ENCODE measurements at regions not wholly inside any gene's neighbourhood (a gene's known extent, or its start where the extent isn't known, plus 50 kb on each side); places are given as distances from the start of the nearest gene placed in this dataset.

- no peak for DNase-seq
Measured at GRCh38 chr2:42888321-42889245, 96.2 kb upstream of the HAAO start.

DNA sequence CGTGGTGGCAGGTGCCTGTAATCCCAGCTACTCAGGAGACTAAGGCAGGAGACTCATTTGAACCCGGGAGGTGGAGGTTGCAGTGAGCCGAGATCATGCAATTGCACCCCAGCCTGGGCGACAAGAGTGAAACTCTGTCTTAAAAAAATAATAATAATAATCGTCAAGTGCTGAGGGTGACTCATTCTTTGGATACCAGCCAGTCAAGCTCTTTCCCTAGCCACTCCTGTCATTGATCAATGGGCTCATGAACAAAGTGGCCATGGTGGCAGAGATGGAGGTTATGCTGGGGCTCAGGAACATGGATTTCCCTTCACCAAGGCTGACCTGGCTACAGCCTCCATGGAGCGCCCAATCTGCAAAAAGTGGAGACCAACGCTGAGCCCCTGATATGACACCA lies 94.5 kb upstream of the HAAO start:
- DNase-seq, result no peak

DNA sequence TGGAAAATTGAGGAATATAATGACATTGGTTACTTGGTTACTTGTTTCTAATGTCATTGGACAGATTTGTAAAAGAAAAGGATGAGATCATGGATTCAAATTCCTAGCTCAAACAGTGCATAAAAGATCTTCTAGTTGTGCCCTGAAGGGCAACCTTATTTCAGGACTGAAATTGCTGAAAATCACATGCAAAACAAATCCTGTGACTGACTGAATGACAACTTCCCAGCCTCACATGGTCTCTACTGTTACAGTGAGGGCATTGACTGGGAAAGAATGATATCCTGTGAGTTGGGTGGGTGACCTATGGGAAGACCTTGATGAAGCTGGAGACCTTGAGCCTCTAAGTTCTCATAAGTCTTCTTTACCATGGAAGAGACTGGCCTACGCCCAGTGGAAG lies 90.4 kb upstream of the HAAO start:
- DNase-seq, result no peak

DNA sequence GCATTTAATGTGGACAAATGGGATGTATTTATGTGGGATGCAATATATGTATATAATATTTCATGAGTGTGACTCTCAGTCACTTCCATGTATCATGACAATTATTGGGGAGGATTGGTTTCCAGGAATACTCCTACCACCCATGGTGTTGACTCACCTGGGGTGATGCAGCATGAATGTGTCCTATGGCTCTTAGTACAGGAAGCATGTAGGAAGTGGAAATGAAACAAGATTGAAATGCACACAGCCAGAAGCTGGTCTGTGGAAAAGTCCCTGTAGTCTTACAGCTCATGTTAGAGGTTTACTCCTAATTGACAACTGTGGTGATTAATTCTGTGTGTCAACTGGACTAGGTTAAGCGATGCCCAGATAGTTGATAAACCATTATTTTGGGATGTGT lies 89.3 kb upstream of the HAAO start:
- DNase-seq, result no peak

- DNase-seq, result no peak
Measured at GRCh38 chr2:42880738-42881690, 88.6 kb upstream of the HAAO start.

DNA sequence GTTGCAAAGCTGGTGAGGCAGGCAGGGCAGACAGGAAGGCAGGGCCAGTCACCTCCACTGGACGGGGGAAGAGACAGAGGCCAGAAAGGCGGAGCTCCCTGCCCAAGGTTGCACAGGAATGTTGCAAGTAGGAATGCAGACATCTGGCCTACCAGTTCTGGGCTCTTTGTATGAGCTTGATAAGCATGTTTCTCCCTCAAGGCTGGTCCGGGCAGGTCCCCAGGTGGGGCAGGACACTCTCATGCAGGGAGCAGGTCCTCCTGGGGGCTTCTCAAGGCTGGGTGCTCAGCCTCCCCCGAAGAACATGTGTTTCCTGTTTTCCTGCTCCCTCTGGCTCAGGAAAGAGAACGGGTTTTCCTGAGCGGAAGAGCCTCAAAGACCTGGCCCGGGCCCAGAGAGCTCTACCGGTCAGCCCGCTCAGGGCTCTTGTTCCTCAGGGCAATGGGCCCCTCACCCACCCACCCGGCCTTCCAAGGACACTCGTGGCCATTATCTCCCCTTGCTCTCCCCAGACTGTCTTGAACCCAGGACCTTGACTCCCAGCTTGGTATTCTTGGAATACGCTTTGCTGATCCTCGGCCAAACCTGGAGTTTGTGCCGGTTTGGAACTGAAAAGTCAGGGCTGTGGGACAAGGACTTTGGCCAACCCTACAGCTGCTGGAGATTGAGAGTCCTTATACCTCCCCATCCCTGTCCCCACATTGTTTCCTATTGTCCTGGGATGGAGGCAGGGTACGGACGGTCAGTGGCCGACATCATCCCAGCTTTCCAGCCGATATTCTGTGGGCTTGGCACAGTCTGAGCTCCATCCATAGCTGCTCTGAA lies 87.7 kb upstream of the HAAO start:
- no peak for DNase-seq

DNA sequence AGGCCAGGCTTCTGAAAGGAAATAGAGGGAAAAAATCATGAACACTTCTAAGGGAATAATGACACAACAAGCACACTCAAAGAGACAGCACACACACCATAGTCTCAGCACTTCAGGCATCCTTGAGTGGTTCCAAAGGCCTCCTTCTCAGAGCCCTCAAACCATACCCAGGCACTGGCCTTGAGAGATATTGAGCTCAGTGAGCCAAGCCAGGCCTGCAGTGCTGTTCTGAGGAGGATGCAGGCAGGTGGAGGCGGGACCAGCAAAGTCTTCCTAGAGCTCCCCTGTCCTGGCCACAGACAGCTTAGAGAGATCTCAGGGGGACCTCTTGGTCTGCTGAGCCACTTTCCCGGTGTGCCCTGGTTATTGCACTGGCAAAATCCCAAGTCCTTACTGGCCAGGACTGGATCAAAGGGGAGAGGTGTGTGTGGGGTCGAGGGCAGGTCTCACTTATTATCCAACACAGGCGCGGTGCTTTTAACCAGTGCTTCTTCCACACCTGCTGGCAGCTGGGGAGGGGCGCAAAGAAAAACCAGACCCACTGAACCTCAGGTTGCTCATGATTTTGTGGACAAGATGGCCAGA lies 86.8 kb upstream of the HAAO start:
- DNase-seq, result no peak

DNA sequence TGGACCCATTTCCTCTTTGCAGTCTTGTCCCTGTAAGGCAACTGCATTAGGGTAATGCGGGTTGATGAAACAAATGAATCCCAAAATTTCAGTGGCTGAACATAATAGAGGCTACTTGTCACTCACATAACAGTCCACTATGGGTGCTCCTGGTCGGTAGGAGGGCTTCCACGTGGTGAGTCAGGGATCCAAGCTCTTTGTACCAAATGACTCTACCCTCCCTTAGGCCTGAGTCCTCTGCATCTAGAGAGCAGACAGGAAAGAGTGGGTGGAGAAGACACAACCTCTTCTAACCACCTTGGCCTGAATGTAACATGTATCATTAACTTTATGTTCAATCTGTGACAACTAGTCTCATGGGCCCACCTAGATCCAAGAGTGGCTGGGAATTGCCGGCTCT lies 86.2 kb upstream of the HAAO start:
- DNase-seq, result no peak

GRCh38 chr2:42877936-42878335 lies 85.6 kb upstream of the HAAO start:
- DNase-seq, result no peak

GRCh38 chr2:42877511-42877910 lies 85.1 kb upstream of the HAAO start:
- DNase-seq, result no peak

GRCh38 chr2:42876326-42876751 lies 84.0 kb upstream of the HAAO start:
- DNase-seq, result no peak

GRCh38 chr2:42875880-42876279 lies 83.5 kb upstream of the HAAO start:
- no peak for DNase-seq

GRCh38 chr2:42874949-42875801 lies 82.8 kb upstream of the HAAO start:
- DNase-seq, result no peak

DNA sequence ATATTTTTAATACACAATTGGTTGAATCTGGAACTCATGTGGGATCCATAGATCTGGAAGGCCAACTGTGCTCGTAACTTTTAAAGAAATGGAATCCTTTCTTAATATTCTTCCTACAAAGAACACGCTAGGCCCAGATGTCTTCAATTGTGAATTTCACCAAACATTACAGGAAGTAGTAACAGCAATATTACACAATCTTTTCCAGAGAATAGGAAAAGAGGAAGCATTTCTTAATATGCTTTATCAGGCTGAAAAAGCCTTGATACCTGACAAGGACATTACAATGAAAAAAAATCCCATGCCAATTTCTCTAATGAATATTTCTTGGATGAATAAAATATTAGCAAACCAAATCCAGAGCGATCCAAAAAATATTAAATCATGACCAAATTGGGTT lies 80.3 kb upstream of the HAAO start:
- DNase-seq, result no peak

GRCh38 chr2:42871372-42871771 lies 79.0 kb upstream of the HAAO start:
- DNase-seq, result no peak

DNA sequence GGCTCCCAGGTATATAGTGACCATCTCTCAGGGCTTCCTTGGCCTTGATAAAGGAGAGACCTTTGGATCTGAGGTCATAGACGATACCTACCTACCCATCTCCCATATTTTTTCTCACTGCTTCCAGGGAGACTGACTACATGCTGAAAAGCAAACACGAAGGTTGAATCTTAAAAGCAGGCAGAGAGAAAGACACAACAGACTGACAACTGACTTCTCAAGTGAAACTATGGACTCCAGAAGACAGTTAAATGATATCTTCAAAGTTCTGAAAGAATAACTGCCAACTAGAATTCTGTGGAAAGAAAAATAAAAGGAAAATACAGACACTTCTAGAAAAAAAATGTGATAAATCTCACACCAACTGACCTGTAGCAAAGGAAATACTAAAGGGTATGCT lies 76.5 kb upstream of the HAAO start:
- DNase-seq, result no peak

DNA sequence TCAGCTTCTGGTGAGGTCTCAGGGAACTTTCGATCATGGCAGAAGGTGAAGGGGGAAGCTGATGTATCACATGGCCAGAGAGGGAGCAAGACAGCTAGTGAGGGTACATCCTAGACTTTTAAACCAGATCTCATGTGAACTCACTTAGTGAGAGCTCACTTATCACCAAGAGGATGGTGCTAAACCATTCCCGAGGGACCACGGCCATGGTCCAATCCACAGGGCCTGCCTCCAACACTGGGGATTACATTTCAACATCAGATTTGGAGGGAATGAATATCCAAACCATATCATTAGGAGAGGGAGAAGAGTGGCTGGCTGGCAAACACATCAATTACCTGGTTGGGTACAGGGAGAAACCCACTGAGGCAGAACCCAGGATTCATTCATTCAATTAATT lies 75.7 kb upstream of the HAAO start:
- DNase-seq, result no peak

DNA sequence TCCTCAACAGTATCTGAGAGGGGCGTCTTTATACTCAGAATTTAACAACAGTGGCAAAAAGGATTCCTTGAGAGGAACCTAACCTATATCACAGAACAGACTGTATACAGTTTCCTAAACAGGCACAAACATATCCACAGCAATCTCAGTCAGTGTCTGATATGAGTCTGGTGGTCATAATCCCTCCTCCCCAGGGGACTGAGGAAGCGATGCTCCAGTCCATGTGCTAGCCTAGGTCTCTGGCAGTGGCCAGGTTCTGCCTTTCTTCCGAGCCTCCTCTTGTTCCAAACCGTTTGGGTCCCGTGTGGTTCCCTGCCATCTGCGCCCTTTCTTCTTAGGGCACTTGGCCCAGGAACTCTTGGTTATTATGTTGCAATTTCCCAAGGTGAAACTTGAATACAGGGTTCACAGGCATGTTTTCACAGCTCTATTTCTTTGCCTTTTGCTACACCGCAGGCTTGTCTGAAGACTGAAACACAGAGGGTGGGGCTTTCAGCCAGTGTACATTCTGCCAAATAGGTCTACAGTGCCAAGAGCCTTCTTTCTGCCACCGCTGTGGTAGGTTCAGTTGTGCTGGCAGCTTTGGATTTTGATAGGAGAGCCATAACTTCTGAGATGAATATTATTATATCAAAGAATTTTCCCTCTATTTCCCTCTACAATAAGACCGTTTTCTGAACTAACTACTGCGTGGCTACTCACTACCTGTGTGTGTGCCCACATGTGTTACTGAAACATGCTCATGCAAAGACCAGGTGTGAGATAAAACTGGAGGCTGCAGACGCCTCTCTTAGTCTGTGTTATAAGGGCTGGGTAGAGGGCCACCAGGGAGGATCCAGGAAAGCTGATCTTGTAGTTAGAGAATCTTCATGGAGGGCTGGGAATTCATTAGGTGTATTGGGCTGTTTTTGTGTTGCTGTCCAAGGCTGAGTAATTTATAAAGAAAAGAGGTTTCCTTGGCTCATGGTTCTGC lies 75.0 kb upstream of the HAAO start:
- no peak for DNase-seq

DNA sequence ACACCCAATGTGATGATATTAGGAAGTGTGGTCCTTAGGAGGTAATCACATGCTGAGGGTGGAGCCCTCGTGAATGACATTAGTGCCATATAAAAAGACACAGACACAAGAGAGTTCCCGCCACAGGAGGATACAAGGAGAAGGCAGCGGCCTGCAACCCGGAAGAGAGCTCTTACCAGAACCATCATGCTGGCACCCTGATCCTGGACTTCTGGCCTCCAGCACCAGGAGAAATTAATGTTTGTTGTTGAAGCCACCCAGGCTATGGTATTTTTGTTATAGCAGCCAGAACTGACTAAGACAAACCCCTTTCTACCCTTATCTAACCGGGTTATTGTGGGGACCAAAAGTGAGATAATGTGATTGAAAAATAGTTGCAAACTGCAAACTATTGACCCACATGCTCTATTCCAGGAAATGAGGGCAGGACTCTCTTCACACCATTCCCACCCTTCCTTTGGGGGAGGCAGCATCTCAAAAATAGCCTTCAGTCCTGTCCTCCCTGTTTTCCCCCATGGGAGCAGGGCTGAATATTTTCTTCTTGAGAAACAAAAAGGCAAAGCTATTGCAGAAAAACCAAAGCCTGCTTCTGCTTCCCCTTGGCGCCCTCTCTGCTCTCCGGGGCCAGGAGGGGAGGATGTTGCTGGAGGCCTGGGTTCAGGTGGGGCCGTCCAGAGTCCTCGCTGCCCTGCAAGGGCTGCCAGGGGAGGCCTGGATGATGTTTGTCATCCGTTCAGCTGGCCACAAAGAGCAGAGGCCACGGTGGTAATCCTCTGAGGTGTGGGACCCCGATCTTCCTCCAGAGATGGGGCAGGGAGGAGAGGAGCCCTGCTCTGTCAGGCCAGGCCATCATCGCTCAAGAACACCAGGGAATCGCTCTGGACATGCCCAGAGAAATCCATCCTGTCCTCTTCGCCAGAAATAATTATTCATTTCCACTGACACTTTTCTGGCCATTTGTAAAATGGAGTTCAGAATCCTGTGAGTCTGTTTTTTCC lies 73.8 kb upstream of the HAAO start:
- DNase-seq, result no peak
